HK-2 (cell line): ENCODE measurements at regions not wholly inside any gene's neighbourhood (a gene's known extent, or its start where the extent isn't known, plus 50 kb on each side); places are given as distances from the start of the nearest gene placed in this dataset.
A peak's percentile ranks its signal among the peaks of the same experiment; 100 is the strongest.
"Not testable (repeated sequence)": the region's sequence is repeated elsewhere in the genome, so short reads cannot be mapped to it uniquely, and the experiment has no call there.

Experiments
- DNase-seq: peaks from one replicate; pipeline ENCODE4 v3.0.0-alpha.2; 2018; ENCODE audit not compliant: unreplicated experiment

DNA sequence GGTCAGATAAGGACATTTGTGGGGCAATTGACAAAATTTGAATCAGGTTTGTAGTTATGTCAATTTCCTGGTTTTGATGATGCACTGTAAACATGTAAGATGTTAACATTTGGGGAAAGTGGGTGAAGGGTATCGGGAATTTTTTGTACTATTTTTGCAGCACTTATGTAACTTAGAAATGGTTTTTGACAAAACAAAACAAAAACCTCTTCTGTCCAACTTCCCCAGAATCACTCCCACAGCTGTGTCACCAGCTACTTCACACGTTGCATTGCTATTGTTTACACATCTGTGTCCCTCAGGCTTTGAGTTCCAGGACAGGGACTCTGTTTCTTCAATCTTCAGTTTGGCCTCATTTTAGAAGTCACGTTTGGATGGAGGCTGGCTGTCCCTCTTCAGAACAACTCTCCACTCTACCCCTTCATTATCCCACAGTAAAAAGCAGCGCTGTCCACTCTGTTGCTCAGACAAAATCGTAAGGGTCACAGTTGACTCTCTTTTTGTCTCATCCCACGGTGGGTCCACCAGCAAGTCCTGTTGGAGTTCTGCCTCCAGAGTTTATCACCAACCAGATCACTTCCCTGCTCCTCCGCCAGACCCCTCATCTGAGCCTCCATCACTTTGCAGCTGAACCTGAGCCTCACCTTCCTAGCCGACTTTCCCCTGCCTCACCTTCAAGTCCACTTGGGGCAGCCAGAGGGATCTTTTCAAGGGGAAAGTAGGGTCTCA lies 63.2 kb downstream of the NENF start:
- DNase-seq = no peak

DNA sequence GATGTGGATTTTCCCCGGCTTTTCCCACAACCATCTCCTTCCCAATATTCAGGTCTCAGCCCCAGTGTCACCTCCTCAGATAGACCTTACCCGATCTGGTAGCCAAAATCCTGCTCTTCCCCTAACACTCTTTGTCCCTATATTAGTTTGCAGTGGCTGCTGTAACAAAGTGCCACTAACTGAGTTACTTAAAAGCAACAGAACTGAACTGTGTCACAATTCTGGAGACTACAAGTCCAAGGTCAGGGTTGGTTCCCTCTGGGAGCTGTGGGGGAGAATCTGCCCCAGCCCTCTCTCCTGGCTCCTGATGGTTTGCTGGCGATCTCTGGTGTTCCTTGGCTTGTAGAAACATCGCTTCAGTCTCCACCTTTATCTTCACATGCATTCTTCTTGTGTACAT lies 64.0 kb downstream of the NENF start:
- no peak for DNase-seq

DNA sequence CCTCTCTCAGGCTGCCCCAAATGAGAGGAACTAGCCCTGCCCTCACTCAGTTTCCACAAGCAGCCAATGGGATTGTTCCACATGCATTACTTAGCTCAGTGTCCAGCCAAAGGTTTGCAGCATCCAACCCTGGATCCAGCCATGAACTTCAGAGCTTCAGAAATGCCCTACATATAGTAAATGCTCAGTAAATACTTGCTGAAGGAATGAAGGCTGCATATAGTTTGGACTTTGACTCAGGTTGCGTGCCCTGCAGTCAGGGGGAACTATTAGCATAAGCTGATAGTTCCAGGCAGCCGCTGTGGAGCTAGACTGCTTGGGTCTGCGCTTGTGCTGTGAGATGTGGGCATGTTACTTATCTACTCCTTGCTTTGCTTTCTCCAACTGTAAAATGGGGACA lies 64.8 kb downstream of the NENF start:
- DNase-seq = no peak

DNA sequence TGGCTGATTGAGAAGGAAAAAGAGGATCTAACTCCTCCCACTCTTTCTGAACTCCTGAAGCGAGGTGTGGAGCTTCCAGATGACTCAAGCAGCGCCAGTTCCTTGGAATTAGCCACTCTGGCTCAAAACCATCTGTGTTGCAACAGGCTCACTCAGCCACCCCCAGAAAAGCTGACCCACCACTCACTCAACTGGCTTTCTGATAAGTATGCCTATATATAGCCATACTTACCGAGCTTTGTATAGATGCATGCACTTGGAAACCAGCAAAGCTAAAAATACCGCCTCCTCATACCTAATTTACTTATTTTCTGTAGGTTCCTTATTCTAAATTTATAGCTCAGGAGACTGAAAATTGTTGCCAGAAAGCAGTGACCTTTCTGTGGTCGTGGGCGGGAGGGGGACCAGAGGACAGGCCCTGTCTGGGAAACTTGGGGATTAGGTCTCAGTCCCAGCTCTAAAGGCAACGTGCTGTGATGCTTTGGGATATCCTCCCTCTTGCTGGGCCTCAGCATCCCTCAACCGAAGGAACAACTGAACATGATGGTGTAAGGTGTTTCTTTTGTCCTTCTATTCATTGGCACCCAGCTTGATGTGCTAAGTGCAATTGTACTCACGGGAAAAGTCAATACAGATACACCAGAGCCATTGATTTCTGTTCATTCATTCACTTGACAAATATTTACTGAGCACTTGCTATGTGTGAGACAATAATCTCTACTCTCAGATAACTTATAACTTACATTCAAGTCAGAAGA lies 65.7 kb downstream of the NENF start:
- no peak for DNase-seq

DNA sequence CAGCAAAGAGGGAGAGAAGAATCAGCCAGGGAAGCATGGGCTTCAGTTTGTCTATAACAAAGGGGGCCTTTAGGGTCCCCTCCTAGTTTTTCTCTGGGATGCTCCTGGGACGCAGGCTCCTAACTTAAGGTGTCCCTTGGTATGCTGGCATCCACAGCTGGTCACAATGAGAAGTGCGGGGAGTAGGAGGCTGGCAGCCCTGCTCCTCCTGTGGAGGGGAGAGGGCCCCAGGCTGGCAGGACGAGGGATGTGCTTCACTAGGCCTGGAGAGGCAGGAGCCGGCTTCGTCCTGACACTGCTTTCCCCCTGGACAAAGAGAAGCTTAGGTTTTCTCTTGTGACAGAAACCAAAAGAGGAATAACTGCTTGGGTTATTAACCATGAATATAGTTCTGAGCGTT lies 67.6 kb downstream of the NENF start:
- DNase-seq = no peak

DNA sequence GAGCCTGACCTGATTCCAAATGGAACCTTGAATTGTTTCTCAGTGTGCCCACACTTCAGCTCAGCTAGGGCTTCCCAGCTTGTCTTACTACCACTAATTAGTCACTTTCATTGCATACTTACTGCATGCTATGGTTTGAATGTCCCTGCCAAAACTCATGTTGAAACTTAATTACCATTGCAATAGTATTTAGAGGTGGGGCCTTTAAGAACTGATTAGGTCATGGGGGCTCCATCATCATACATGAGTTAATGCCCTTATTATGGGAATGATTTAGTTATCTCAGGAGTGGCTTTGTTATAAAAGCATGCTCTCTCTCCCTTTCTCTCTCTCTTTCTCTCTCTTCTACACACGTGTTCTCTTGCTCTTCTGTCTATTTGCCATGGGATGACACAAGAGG lies 68.3 kb downstream of the NENF start:
- no peak for DNase-seq

DNA sequence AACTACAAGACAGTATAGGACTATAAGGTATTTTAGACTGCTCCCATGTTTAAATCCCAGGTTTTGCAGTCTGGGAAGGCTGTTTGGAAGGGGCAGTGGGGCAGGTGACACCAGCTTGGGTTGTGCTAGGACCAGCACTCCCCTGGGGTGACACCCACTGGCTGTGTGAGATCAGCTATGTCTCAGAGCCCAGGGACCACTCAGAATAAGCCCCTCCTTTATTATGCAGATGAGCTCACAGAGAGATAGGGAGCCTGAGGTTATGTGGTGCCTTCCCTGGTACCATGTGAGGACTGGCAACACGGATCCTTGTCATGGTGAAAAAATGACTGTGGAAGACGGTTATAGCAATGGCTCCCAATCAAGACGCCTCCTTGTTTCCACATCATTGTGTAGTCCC lies 71.0 kb downstream of the NENF start:
- DNase-seq = no peak

DNA sequence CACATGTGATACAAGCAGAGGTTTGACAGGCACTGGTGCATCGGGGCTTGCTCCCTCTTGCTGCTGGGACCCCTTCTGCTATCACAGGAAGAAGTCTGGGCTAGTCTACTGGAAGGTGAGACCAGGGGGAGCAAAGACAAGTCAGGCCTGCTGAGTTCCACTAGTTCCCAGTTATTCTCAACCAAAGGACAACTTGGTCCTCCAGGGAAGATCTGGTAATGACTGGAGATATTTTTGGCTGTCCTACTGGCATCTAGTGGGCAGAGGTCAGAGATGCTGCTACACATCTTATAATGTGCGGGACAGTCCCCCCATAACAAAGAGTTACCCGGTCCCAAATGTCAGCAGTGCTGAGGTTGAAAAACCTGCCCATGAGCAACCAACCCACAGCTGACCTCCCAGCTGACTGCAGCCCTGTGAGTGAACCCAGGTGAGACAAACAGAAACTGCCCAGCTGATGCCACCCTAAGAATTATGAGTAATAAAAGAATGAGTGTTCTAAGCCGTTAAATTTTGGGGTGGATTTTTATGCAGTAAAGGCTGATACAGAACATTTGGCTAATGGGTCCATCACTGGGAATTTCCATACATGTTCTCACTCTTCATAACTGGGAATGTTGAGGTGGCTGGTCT lies 71.6 kb downstream of the NENF start:
- DNase-seq = no peak

DNA sequence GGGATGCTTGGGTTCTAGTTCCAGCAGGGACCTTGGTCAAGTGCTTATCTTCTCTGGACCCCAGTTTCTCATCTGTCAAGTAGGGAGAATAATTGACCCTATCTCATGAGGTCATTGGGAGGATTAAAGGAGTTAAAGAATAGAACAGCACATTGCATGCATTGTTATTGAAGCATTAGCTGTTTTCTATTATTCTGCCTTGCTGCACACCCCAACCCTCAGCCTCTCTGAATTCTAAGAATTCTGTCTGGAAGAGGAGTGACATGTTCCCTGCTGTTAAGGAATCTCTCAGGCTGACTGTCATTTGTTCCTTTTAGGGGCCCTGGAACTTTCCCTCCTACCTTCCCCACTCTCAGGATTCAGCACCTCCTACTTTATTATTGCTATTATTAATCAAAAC lies 73.9 kb downstream of the NENF start:
- no peak for DNase-seq

DNA sequence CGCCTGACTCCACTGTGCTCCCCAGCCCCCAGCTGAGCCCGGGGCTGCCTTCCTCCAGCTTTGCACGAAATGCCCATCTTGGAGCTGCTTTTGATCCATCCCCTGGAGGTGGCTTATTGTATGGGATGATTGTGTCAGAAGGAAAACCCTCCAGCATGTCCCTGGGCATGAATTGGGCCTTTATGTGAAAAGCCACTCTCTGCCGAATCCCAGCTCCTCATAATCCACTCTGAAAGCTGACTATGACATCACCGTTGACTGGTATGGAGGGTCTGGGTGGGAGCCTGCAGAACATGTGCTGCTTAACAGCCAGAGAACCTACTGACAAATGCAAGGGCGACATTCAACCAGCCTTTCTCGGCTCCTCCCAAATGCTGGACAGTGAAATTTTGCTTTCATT lies 74.6 kb downstream of the NENF start:
- no peak for DNase-seq

DNA sequence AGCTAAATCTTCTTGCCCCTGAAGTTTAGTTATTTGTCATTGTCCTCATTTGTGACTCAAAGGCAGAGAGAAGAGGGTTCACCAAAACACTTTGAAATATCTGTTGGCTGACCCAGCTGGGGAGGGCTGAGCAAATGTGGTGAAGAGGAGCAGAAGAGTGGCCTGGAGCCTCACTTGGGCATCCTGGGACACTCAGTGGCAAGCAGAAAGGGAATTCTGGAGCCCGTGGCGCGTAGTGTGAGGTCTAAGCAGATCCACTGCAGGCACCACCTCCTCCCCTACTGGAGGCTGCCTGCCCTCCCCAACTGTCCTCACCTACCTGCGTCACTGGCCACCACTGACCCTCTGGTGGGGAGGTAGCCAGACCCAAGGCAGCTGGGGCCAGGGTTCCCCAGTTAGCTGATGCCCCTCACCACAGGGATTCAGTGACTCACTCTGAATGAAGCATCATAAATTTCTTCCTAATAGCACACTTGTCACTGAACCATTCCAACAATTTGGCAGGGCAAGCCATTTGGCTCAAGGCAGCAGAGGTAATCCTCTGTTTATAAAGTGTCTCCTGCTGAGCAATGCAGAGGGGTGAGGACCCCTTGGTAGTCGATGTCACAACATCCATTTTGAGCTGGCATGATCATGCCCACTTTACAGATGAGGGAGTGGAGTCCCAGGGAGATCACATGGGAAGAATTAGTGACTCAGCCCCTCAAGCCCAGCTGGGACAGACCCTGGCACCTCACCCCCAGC lies 80.3 kb downstream of the NENF start:
- DNase-seq = peak; percentile 25

DNA sequence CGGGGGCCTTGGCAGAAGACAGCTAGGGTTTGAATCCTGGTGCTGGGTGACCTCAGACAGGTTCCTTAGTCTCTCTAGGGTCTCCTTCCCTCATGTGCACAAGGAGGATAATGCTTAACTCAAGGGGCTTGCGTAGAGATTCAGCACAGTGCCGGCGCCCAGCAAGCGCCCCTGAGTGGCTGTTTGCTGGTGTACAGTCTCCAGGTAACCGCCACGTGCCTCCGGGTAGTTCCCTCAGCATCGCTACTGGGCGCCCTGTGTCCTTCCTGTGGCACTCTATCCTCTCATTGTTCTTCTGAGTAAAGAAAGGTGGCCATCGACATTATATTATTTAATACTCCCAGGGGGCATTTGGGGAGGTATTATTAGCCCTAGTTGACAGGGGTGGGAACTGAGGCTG lies 80.9 kb downstream of the NENF start:
- no peak for DNase-seq

DNA sequence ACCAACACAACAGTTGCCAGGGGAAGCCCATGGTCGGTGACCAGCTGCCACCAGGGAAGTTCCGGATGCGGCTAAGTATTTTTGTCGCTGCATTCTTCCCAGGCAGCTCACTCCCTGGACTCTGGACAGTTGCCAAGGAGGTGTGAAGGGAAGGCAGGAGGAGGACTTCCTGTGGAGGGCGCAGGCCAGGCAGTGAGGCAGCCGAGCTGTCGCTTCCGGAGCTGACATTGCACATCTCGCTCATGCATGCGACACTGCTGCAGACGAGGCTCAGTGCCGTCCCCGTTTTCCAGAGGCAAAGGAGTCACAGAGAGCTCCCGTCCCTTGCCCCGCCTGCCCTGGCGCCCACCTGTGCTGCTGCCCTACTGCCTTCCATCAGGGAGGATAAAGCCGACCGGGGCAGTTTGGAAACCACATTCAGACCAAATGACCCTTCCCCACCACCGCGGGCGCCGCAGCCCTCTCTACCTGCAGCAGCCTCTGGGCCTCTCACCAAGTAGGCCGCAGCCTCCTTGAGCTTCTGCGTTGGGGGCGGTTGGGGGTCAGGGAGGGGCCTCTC lies 81.4 kb downstream of the NENF start:
- peak; percentile 95 for DNase-seq

DNA sequence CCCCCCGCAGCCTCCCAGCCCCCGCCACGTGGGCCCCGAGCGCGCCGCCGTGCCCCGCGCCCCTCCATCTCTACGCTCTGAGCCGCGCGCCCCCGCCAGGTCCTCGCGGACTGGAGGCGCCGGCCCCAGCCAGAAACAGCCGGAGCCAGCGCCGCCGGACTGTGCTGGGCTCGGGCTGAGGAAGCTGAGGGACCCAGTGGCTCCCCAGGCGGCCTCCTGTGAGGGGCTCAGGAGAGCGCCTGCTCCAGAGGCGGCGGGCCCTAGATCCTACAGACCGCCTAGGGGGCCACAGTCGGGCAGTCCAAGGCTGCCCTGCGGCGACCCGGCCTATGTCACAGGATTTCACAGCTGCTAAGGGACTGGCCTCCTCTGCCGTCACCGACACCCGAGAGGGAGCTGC lies 82.1 kb downstream of the NENF start:
- no peak for DNase-seq

DNA sequence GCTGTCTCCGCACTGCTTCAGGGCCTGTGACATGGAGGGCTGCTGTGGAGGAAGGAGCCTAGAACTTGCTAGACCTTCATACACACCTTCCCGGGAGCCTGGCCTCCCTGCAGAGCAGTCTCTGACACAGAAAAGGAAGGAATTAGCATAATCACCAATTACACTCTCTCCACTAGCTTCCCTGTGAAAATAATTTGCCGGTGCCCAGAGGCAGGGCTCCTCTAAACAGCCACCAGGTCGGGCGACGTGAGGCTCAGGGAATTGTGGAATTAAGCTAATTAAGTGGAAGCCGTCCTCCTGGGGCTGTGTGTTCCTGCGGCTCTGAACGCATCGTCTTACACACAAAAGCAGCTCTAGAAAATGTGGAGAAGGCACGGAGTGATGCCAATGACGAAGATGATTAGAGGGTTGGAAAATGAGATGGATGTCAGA lies 82.6 kb downstream of the NENF start:
- no peak for DNase-seq

DNA sequence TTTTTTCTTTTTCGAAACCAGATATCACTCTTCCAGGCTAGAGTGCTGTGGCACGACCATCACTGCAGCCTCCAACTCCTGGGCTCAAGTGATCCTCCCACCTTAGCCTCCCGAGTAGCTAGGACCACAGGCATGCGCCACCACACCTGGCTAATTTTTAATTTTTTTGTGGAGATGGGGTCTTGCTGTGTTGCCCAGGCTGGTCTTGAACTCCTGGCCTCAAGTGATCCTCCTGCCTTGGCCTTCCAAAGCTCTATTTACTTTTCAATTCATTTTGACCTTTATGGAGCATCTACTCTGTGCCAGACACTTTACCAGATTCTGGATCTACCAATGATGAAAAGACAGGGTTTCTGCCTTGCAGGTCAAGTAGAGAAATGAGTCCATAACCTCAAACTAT lies 83.3 kb downstream of the NENF start:
- DNase-seq = not testable (repeated sequence)

DNA sequence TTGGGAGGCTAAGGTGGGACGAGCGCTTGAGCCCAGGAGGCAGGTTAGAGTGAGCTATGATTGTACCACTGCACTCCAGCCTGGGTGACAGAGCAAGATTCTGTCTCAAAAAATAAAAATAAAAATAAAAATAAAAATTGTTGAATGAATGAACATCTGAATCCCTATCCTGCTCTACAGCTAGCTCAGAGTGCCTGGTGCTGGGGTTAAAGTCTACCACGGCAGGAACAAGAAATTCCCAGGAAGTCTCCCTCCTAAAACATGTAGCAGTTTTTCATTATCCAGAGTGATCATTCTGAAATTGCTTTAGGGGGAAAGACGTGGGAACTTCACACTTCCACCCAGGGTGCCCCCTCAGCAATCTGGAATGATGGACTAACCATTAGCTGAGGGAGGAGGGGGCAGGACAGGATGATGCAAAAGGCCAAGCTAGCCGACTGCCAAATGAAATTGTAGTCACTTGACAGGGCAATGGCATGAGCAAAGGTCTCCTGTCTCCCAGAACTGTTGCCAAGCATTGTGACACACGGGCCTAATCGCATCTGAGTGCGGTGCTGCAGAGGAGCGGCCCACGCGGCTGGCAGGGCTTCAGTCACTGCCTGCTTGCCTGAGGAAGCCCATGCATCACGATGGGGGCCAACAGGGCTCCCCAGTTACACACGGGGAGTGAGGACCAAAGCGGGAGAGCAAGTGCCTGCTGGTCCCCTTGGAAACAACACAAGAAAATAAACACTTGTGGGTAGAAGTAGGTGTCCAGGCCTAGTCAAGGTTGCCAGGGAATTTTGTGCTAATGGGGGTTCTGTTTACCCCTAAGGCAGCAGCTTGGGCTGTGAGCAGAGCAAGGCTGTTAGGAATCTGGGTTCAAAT lies 85.7 kb downstream of the NENF start:
- peak; percentile 31 for DNase-seq

DNA sequence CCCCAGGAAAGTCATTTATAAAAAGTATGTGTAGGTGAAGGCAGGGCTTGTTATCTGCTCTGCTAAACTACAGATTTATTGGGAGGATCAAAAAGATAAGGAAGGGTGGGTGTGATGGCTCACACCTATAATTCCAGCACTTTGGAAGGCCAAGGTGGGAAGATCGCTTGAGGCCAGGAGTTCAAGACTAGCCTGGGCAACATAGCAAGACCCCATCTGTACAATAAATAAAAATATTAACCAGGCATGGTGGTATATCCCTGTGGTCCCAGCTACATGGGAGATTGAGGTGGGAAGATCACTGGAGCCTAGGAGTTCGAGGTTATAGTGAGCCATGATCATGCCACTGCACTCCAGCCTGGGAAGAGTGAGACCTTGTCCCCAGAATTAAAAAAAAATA lies 86.4 kb downstream of the NENF start:
- DNase-seq = no peak

DNA sequence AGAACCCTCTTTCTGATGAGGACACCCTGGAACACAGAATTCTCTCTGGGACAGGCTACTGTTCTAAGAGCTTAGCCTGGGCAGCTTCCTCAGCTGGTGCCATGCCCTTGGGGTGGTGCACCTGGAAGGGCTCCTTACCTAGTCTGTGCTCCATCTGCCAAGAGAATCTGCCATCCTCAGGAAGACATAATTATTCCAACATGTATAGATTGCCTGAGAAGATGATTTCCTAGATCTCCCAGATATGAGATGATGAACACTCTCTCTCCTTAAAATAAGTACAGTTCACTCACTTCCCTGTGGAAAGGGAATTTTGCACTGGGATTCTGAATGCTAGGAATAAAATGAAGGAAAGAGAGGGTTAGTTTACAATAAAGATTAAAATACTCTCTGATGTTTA lies 87.6 kb downstream of the NENF start:
- no peak for DNase-seq

DNA sequence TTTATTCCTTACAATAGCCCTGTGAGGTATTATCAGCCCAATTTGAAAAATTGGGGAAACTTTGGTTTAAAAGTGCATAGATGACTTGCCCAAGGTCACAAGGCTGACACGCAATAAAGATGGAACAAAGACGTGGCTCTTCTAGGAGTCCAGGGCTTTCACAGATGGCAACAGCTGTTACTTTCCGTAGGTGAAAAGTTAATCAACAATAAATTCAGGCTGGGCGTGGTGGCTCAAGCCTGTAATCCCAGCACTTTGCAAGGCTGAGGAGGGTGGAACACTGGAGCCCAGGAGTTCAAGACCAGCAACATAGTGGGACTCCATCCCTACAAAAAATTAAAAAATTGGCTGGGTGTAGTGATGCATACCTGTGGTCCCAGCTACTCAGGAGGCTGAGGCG lies 87.8 kb upstream of the ATF3 start:
- DNase-seq = no peak

DNA sequence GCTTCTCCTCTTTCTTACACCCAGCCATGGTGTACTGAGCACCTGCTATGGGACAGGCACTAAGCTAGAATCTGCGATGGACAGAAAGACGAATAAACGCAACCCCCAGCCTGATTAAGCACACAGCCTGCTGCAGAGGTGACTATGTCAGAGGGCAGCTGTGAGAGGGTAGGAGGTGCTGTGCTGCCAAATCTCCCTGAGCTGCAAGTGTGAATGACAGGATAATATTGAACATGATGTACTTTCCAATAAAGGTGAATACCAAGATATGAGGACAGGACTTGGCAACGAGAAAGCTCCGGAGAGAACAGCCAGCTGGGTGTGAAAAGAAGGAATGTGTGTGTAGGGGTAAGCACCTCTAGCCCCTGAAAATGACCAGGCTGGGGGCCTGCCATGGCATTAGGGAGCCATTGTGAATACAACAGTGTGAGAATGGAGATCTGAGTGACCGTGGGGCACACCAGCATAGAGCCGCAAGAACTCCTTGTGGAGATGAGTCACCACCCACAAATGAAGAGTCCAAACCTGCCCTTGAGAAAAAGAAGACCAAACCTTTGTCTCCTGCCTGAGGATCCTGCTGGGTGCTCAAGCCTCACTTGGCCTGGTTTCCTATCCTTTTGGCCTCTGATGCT lies 83.0 kb upstream of the ATF3 start:
- peak; percentile 18 for DNase-seq
